Islet precursor cell (in vitro differentiated cells): ENCODE measurements at regions not wholly inside any gene's neighbourhood (a gene's known extent, or its start where the extent isn't known, plus 50 kb on each side); places are given as distances from the start of the nearest gene placed in this dataset.

Experiments
- DNase-seq: peaks from one replicate; pipeline ENCODE4 v3.0.0-alpha.2; 2018

GRCh38 chr7:118580743-118581382 is 356.4 kb downstream of the ANKRD7 start:
- peak; percentile 89 for DNase-seq

GRCh38 chr7:118583641-118584040 is 359.1 kb downstream of the ANKRD7 start:
- DNase-seq = no peak

- no peak for DNase-seq
These were observed 361.7 kb downstream of the ANKRD7 start for GRCh38 chr7:118586248-118586647.

DNA sequence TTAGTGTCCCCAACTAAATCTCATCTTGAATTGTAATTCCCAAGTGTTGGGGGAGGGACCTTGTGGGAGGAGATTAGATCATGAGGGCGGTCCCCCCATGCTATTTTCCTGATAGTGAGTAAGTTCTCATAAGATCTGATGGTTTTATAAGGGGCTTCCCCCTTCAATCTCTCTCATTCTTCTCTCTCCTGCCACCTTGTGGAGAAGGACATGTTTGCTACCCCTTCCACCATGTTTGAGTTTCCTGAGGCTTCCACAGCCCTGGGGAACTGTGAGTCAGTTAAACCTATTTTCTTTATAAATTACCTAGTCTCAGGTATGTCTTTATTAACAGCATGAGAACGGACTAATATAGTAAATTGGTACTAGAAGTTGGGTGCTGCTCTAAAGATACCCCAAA is 365.6 kb downstream of the ANKRD7 start:
- no peak for DNase-seq

DNA sequence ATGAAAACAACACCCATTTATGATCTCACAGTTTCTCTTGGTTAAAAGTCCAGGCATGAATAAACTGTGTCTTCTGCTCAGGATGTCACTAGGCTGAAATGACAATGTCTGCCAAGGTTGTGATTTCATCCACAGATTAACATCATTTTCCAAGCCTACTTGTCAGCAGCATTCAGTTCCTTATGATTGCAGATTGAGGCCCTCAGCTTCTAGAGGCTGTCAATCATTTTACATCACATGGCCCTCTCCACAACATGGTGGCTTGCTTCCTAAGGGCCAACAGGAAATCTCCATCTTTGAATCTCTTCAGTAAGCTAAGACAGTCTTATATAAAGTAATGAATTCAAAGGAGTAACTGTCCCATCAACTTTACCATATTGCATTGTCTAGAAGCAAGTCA is 377.6 kb downstream of the ANKRD7 start:
- DNase-seq = no peak

- no peak for DNase-seq
These were observed 382.1 kb downstream of the ANKRD7 start for GRCh38 chr7:118606602-118607001.

DNA sequence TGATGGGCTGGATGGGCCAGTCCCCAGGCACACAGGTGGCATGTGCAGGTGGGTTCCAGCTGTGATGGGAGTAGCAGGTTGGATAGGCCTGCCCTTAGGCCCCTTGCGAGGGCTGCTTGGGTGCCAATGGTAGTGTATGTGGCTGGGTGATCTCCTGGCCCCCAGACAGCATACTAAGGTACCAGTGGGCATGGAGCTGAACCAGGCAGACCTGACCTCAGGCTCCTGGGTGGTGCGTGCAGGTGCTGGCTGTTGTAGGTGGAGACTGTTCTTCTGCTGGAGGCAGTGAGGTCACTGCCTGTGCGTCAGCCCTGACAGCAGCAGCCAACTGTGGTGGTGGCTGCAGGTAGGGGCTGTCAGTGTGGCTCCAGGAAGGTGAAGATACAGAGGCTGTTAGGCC is 384.7 kb downstream of the ANKRD7 start:
- no peak for DNase-seq

DNA sequence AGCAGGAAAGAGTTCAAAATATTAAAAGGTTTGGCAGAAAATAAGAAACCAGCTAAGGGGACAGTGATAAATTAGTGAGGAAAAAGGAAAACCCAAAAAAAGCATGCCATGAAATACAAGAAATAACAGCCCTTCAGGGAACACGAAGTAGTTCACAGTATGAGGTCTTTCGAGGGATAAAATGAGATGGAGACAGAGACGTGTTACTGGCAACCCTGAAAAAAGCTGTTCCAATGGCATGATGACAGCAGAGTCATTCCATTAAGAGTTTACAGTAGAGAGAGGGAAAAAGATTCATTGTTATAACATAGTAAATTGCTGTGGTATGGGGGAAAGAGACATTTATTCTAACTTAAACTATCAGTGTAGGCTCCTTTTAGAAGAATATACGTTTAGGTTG is 391.2 kb downstream of the ANKRD7 start:
- DNase-seq = no peak

DNA sequence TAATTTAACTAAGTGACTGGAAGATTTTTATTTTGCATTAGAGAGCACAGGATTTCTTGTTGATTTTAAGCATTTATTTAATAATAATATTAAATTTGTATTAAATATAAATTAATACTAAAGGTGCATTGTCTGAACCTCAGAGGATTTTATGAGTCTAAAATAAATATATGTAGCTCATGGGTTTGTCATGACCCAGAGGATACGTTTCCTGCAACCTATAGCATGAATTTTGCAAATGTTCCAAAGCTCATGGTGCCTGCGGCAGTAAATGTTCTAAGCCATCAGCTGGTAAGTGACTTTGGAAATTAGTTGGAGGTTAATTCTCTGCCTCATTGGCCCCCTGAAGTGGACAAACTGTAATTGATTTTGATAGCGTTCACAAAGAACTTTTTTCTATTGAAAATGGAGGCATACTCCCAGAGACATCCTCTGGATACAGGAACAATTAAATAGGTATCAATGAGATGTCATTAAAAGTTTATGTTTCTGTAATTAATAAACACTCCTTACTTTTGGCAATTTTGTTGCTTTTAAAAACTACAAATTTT is 397.4 kb downstream of the ANKRD7 start:
- no peak for DNase-seq

GRCh38 chr7:118626739-118627138 is 402.2 kb downstream of the ANKRD7 start:
- DNase-seq = peak; percentile 54

GRCh38 chr7:118627467-118627866 is 403.0 kb downstream of the ANKRD7 start:
- DNase-seq = no peak

- DNase-seq = no peak
These were observed 405.5 kb downstream of the ANKRD7 start for GRCh38 chr7:118629898-118630438.

GRCh38 chr7:118642396-118642795 is 417.9 kb downstream of the ANKRD7 start:
- no peak for DNase-seq

DNA sequence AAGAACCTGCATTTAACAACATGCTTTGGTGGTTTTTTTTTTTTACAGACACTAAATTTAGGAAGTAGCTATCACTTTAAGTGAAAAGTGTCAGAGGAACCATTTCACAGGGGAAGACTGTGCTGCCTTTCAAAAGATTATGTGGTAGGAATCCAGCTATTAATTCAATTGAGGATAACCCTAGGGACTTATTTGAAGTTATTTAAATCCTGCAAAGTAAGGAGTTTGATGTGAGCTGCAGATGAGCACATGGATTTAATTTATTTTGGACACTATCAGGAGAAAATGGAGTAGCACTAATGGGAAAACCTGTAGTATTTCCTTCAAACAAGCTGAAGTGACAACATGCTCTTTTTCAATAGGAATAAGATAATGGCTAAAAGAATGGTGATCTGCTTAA is 419.8 kb downstream of the ANKRD7 start:
- no peak for DNase-seq

GRCh38 chr7:118648002-118648401 is 423.5 kb downstream of the ANKRD7 start:
- no peak for DNase-seq

GRCh38 chr7:118657391-118658005 is 433.0 kb downstream of the ANKRD7 start:
- DNase-seq = no peak

DNA sequence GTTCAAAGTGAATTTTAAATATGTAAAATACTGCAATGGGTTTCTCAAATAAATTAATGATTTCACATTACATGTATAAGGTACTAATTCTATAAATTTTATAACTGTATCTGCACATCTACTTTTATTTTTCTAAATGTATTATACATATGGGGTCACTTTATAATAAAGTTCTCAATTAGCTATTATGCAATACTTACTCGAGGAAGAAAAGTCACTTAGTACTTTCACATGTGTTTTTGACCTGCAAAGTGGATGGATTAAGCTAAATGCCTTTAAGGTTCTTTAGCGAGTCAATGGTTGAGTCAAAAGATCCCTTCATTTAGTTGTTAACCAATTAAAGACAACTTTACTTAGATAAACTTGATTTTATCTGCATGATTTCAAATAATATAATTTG is 437.8 kb downstream of the ANKRD7 start:
- DNase-seq = no peak

GRCh38 chr7:118664498-118664897 is 440.0 kb downstream of the ANKRD7 start:
- no peak for DNase-seq

DNA sequence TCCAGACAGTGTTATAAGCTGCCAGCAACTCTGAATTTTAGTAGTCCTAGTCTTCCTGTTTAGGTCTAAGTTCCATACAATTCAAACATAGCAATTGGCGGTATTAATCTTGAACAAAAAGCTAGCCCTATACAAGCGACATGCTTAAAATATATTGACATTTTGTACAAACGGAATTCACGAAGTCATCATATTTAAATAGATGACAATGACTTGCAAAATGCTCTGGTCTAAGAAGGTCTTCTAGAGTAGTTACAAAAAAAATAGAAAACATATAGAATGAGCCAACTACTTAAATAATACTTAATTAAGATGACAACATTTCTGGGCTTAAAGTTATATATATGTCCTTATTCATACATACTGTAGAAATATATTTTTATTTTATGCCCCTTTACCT is 446.6 kb downstream of the ANKRD7 start:
- no peak for DNase-seq

GRCh38 chr7:118684796-118685195 is 460.3 kb downstream of the ANKRD7 start:
- DNase-seq = no peak

GRCh38 chr7:118689403-118689802 is 464.9 kb downstream of the ANKRD7 start:
- DNase-seq = no peak

DNA sequence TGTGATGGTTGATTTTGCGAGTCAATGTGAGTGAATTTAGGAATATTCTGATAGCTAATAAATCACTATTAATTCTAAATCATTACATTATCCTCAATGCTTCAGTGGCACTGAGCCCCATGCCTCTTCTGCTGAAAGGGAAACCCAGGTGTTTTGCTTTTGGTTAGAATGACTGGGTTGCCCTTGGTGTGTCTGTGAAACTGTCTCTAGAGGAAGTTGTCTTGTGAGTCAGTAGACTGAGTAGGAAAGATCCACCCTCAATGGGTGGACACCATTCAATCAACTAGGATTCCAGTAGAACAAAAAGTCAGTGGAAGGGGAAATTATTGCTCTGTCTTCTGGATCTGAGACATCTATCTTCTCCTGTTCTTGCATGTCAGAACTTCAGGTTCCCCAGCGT is 472.4 kb downstream of the ANKRD7 start:
- no peak for DNase-seq

GRCh38 chr7:118699222-118699621 is 474.7 kb downstream of the ANKRD7 start:
- no peak for DNase-seq

GRCh38 chr7:118708741-118709140 is 484.2 kb downstream of the ANKRD7 start:
- no peak for DNase-seq

DNA sequence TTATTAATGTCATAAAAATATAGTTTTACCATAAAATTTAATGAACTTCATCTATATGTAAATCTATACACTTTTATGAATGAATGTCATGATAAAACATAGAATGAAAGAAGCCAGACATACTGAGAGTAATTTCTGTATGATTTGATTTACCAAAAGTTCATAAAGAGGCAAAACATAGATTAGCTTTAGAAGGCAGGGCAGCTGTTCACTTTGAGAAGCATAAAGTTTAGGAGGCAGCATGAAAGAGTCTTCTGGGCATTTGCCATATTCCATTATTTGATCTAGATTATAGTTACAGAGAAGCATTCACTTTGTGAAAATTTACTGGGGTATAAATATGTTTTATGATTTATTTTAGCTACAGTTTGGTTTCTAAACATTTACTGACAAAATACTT is 487.2 kb downstream of the ANKRD7 start:
- DNase-seq = no peak
